ENCODE measurements at regions not wholly inside any gene's neighbourhood (a gene's known extent, or its start where the extent isn't known, plus 50 kb on each side); places are given as distances from the start of the nearest gene placed in this dataset.

GRCh38 chr13:94824601-94825000 lies 112.3 kb upstream of the SOX21 start:
- no peak overlapping the region for H3K4me3 Mint-ChIP-seq
- no peak for DNase-seq
- TF ChIP-seq, protein P1, sequence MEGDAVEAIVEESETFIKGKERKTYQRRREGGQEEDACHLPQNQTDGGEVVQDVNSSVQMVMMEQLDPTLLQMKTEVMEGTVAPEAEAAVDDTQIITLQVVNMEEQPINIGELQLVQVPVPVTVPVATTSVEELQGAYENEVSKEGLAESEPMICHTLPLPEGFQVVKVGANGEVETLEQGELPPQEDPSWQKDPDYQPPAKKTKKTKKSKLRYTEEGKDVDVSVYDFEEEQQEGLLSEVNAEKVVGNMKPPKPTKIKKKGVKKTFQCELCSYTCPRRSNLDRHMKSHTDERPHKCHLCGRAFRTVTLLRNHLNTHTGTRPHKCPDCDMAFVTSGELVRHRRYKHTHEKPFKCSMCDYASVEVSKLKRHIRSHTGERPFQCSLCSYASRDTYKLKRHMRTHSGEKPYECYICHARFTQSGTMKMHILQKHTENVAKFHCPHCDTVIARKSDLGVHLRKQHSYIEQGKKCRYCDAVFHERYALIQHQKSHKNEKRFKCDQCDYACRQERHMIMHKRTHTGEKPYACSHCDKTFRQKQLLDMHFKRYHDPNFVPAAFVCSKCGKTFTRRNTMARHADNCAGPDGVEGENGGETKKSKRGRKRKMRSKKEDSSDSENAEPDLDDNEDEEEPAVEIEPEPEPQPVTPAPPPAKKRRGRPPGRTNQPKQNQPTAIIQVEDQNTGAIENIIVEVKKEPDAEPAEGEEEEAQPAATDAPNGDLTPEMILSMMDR (IDR thresholded peaks at IDR 0.05) = no peak
- no peak overlapping the region for H3K27ac Mint-ChIP-seq
- no peaks in the 10 kb centered on the region for H3K4me1 Mint-ChIP-seq (ENCODE audit: low read depth)
- no peaks in the 10 kb centered on the region for H3K9me3 Mint-ChIP-seq
- peaks cover 22% of the 10 kb centered on the region for H3K27me3 Mint-ChIP-seq (ENCODE audit: insufficient read depth)
- no peaks in the 10 kb centered on the region for H3K36me3 Mint-ChIP-seq (ENCODE audit: low read depth)

DNA sequence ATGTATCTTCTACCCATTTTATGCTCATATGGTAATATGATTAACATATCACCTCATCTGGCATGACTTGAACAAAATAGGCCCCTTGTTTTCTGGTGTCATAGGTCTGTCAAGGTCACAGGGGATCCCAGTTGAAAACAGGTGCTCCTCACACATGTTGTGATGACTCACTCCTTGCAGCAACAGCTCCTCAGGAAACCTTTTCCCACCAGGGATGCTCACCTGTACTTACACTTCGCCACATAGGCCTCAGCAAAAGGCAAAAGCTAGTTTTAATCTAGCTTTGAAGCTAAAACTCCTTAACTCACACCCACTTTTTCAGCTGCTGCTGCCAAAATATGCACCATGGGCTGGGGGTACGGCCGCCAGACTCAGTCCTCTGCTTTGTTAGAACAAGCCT lies 110.0 kb upstream of the SOX21 start:
- Mint-ChIP-seq H3K27ac (no peak overlapping the region), H3K36me3 (ENCODE audit: low read depth) (no peaks in the 10 kb centered on the region), H3K27me3 (ENCODE audit: insufficient read depth) (peaks cover 16% of the 10 kb centered on the region), H3K4me1 (ENCODE audit: low read depth) (no peaks in the 10 kb centered on the region), H3K4me3 (no peak overlapping the region), H3K9me3 (no peaks in the 10 kb centered on the region)
- DNase-seq = no peak
- TF ChIP-seq, protein P1 (IDR thresholded peaks at IDR 0.05) = no peak

GRCh38 chr13:94816256-94816655 lies 103.9 kb upstream of the SOX21 start:
- Mint-ChIP-seq H3K4me3 (no peak overlapping the region), H3K4me1 (ENCODE audit: low read depth) (no peaks in the 10 kb centered on the region)
- TF ChIP-seq, protein P1 (IDR thresholded peaks at IDR 0.05) = no peak

DNA sequence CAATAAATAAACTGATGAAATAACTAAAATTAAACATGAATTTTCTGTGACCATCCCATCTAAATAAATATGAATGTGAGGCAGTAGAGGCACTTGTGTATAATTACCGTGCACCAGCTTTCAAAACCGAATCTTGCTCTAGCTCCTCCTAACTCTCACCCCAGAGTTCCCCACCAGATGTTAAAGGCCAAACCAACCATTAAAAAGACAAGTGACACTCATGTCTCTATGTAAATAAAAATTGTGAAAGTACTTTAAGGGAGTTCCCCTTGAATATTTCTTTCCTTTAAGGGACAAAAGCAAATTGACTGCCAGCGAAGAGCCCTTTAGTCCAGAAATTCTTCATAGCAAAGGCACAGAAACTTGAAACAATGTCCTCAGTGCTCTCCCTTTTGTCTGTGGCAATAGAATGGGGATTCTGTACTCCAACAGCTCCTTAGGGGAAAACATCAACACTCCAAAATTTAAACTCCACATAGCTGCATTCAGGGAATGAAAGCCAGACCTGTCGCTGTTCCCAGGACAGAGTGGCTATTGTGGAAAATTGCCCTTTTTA lies 101.7 kb upstream of the SOX21 start:
- no peak overlapping the region for H3K27ac Mint-ChIP-seq
- TF ChIP-seq, protein P1 (IDR thresholded peaks at IDR 0.05) = no peak

More at GRCh38 chr13:94816256-94816655, 103.9 kb upstream of the SOX21 start:
- DNase-seq = no peak
- Mint-ChIP-seq H3K27ac (no peak overlapping the region), H3K27me3 (ENCODE audit: insufficient read depth) (peaks cover 2% of the 10 kb centered on the region), H3K36me3 (ENCODE audit: low read depth) (no peaks in the 10 kb centered on the region), H3K9me3 (no peaks in the 10 kb centered on the region)

DNA sequence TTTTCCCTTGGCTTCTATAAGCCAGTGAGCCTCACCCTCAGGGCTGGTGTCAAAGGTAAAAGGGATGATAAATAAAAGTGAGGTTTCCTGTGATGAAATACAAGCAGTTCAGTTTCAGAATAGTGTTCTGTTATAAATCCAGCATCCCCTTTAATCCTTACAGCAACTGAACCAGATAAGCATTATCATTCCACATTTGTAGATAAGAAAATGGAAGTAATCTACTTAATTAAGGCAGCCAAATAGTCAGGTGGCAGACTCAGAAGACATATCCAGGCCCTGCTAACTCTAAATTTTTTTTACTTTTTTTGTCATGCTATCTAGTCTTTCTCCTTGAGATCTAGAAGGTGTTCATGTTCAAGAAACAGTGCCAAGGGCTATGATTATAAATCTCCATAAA lies 99.4 kb upstream of the SOX21 start:
- no peaks in the 10 kb centered on the region for H3K4me1 Mint-ChIP-seq (ENCODE audit: low read depth)
- no peaks in the 10 kb centered on the region for H3K36me3 Mint-ChIP-seq (ENCODE audit: low read depth)
- no peaks in the 10 kb centered on the region for H3K9me3 Mint-ChIP-seq
- no peak overlapping the region for H3K4me3 Mint-ChIP-seq
- no peak overlapping the region for H3K27ac Mint-ChIP-seq
- peaks cover 3% of the 10 kb centered on the region for H3K27me3 Mint-ChIP-seq (ENCODE audit: insufficient read depth)
- TF ChIP-seq, protein P1 (IDR thresholded peaks at IDR 0.05) = no peak
- no peak for DNase-seq

More for the DNA sequence above, 101.7 kb upstream of the SOX21 start:
- Mint-ChIP-seq H3K36me3 (ENCODE audit: low read depth) (no peaks in the 10 kb centered on the region), H3K4me3 (no peak overlapping the region), H3K4me1 (ENCODE audit: low read depth) (no peaks in the 10 kb centered on the region), H3K27me3 (ENCODE audit: insufficient read depth) (peaks cover 2% of the 10 kb centered on the region), H3K9me3 (no peaks in the 10 kb centered on the region)
- DNase-seq = no peak

DNA sequence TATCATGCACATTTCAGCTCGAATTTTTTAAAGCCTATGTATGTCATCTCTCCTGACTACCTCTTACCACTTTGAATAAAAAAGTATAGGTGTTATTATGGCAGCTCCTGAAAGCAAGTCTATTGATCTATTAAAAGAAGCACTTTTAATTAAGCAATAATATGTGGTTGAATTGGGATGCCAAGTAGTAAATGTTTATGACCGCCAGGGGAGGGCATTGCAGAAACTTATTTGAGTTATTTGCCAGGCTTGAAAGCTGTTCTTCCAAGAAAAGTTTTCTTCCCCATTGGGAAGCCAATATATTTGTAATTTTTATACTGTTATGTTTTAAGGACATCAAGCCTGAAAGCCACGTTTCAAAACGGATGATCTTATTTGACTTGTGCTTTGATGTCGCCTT lies 88.1 kb upstream of the SOX21 start:
- no peaks in the 10 kb centered on the region for H3K36me3 Mint-ChIP-seq (ENCODE audit: low read depth)
- DNase-seq = no peak
- no peak overlapping the region for H3K27ac Mint-ChIP-seq
- TF ChIP-seq, protein P1 (IDR thresholded peaks at IDR 0.05) = peak; percentile 57
- H3K9me3 Mint-ChIP-seq = no peaks in the 10 kb centered on the region
- peaks cover 3% of the 10 kb centered on the region; the same call in 1 of the 2 replicates for H3K27me3 Mint-ChIP-seq (ENCODE audit: insufficient read depth)
- peaks cover 7% of the 10 kb centered on the region; the same call in 1 of the 2 replicates for H3K4me1 Mint-ChIP-seq (ENCODE audit: low read depth)
- H3K4me3 Mint-ChIP-seq = no peak overlapping the region

Measured in HFFc6 (cell line).